ENCODE measurements at regions not wholly inside any gene's neighbourhood (a gene's known extent, or its start where the extent isn't known, plus 50 kb on each side); places are given as distances from the start of the nearest gene placed in this dataset.

DNA sequence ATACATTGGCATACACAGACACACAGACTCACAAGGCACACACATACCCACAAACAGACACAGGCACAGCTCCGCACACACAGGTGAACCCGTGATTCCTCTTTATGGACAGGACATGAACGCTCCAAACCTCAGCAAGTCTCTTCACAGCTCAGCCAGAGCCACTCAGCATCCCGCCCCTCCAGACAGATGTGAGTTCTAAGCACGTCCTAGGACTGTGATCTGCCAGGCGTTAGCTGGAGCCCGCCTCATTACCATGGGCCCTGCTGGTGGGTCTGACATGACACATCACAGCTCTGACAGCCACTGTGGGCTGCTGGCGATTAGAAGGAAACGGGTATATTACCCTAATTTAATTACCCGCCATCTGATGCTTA is 176.7 kb upstream of the PPP2R2D start:
- no peak for DNase-seq

DNA sequence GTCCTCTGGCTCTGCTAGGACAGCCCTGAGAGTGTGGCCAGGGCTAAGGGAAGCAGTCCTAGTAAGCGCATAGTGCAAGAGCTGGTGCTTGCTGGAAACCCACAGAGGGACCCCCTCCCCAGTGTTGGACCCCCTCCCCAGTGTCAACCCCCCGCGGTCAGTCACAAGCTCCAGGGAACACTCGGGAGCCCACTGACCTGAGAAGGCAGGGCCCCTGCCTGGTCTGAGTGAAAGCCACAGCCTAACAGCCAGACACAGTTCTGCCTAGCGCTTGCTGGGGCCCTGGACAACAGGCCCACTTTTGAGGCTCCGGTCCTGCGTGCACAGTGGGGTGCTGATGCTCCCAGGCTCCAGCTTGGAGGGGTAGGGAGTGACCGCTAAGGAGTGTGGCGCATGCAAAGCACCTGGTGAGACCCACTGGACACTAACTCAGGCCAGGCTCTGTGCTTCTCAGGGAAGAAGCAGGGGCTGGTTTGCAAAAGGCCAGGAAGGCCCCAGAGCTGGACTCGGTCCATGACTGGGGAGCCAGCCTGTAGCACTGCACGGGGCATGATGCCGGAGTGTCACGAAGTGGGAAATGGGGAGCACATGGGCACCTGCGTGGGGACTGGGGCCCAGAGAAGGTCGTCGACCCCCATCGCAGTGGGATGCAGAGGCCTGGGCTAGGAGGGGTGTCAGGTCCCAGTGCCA is 175.8 kb upstream of the PPP2R2D start:
- DNase-seq = no peak

DNA sequence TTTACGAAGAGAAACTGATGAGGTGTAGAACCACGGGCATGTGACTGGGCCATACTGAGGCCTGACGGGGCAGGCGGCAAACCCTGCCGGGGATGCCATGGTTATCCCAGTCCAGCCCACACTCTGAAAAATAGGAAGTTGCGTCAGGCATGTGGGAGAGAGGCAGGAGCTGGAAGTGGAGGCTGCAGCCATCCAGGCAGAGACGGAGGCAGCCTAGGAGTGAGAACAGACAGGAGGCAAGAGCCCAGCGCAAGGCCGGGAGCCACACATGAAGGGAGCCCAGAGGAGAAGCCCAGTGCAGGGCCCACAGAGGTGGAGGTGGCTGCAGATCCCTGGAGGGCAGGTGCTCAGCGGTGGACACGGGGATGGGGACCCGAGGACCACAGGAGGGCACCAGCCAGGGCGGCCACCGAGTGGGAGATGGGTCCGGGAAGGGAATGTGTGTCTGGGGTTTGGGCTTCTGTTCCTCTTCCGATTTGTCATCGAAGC is 175.2 kb upstream of the PPP2R2D start:
- DNase-seq = no peak

DNA sequence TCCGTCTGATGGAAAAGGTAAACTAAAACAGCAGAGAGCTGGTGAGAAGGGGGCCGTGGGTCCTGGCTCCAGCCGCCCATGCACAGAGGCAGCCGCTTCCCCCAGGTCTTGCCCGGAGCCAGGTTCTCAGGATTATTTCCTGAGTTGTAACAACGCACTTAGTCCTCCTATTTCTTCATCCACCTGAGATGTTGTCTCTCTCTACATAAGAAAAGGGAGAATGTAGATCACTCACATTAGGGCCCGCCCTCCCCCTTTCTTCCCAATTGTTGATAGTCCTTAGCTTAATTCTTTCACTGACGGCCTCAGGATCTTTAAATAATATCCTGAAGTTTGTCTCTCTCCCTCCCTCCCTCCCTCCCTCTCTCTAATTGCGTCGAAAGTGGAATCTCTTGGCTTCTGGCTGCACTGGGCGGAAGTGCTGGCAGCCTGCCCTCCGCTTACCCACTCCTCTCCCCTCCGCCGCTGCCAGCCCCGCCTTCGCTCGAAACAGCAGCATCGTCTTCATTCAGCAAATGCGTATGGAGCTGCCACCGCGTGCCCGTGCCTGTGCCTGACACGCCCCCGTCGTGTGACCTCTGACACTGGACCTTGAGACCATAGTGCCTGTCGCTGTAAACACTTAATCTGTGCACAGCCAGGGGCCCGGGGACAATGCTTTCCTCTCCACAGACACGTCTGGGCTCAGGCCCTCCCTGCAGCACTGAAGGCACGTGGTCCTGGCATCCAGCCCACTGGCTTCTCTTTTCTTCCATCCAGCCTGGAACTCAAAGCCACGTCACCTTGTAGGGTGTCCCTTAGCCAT is 174.5 kb upstream of the PPP2R2D start:
- DNase-seq = no peak

DNA sequence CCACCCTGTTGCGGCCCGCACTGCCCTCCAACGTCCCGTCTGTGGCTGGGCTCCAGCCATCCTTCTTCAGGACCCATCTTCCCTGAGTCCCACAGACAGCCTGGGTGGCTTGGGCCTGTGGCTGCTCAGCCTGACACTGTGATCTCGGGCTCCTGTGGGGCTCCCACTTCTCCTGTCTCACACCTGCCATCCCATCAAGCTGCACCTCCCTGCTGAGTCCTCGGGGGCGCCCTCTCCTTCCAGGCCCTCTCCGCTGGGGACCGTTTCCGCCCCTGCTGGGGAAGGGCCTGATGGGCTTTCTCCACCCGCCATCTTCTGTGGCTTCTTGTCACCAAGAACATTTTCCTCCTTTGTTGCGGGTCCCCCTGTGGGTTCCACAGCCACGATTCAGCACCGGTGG is 173.8 kb upstream of the PPP2R2D start:
- no peak for DNase-seq

DNA sequence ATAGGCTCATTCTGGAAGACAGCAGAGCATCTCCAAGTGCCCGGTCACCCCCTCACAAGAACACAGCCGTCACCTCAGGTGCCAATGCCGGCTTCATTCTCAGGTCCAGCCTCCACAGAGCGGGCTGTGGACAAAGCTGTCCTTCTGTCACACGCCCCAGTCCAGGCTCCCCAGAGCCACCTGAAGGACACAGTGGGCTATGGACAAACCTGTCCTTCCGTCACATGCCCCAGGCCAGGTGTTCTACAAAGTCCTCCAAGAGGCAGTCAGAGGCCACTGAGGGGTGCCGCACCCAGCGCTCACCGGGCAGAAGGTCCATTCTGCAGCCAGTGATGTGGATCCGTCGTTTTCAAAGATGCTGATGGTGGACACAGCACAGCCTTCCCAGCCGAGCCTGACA is 173.2 kb upstream of the PPP2R2D start:
- DNase-seq = no peak

DNA sequence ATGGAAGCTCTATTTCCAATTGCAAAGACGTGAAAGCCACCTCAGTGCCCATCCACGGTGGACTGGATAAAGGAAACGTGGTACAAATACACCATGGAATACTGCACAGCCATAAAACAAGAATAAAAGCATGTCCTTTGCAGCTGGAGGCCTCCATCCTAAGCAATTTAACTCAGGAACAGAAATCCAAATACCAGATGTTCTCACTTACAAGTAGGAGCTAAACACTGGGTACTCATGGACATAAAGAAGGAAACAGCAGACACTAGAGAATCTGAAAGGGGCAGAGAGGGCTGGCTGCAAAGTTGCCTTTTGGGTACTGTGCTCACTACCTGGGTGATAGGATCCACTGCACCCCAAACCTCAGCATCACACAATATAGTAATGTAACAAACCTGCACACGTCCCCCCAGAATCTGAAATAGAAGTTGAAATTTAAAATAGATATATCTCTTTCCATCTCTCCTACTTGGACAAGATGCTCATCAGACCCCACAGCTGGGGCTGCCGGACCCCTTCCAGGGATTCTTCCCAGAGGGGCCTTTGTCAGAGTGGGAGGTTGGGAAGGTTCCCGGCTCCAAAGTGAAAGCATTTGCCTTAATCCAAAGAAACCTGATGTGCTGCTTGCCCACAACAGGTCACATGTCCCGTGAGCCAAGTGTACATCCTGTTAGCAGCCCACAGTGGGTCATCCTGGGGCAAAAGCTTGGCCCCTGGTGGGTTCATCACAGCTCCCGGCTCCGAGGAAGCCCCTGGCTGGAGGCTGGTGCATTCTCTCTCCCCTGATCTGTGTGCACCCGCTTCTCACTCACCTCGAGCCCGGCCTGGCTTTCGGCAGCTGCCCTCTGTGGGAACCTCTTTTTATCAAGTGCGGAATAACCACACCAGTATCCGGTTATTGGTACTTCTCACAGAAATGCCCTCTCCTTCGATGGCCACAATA is 172.3 kb upstream of the PPP2R2D start:
- no peak for DNase-seq

DNA sequence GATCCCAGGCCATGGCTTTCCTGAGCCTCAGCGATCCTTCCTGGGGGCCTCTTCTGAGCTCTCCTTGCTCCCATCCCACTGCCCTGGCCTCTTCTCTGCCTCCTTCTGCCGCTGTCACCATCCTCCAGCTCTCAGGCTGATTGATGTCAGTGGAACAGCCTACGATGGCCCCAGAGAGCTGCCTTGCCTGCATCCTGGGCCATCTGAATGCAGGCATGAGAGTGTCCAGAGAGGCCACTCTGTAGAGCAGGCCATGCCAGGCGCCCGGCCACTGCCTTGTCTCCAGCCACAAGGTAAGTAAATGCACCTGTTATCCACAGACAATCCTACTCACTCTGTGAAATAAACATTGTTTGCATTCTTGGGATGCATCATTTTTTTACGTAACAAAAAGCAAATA is 171.4 kb upstream of the PPP2R2D start:
- no peak for DNase-seq

DNA sequence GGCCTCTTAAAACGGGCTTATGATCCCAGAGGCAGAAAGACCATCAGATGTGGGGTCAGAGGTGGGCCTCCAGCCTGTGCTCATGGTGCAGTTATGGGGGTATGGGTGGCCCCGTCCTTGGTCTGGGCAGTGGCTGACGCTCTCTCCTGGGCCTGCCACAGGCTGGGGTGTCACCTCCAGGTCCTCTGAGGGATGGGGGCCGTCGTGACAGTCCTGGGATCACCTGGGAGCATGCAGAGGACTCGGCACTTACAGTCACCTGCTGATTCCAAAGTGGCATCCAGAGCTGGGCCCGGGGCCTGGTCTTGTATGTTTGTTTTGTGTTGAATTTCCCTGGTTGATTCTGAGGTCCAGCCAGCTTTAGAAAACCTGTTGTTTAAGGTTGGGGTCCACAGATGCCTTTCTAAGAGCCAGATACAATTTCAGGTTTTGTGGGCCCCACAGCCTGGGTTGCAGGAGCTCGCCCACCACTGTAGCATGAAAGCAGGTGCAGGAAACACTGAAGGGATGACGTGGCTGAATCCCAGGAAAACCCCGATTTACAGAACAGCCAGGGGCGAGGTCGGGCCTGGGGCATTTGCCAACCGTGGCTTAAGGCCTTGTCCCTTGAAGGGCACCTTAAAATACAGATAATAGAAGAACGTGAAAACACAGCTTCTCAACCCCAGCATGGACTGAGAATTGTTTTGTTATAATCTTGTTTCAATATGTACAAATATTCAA is 170.7 kb upstream of the PPP2R2D start:
- DNase-seq = no peak

DNA sequence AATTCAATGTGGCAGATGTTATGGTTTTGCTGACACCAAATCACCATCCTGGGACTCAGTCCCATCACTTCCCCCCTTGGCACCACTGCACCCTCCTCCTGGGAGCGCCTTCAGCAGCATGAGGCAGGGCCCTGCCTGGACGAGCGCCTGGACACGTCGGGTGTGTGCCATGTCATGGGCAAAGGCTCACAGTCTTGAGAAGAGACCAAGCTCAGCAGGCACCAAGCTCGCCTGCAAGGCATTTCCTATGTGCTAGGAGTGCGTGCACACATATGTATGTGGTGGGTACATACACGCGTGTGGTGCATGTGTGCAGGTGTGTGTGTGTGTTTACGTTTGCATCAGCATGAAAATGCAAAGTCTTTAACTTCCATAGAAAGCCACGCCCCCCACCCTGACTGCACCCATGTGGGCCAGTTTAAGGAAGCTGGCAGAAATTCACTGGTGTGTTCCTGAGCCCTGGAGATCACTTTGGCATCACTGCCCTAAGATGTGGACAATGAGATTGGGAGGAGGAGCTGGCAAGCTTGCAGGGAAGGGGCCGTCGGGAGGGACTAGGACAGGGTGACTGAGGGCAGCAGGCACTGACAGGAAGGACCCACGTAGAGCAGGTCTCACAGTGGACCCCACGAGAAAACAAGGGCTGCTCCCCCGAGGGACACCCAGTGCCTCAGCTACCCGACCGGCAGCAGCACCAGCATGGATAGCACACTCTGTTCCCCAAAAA is 169.9 kb upstream of the PPP2R2D start:
- DNase-seq = no peak

DNA sequence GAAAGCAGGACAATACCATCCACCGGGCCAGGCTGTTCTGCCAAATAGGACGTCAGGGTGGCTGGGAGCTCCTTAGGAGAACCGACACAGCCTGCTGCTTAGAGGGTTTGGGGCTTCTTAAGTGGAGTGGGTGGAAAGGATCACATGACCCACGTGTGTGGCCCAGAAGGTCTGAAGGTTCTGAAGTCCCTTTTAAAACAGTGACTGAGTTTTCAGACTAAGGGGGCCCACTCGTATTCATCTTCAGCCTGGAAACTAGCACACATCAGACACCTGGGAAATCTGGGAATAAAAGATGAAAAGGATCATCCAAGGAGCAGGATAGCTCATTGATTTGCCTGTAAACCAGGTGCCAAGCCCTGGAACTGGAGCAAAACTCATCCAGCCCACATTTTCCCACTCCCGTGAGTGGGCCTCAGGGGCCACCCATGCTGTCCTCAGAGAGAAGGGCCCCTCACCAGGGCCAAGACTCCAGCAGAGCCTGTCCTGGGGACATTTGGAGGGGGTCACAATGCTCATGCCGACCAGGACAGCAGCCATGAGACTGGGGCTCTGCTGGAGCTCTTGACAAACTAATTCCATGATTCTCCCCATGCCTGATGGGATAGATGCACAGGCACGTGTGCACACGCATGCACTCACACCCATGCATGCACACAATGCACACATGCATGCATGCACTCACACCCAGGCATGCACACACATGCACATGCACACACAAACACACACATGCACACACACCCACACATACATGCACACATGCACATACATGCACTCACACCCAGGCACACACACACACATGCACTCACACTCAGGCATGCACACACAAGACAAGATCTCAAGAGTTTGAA is 168.8 kb upstream of the PPP2R2D start:
- DNase-seq = no peak

DNA sequence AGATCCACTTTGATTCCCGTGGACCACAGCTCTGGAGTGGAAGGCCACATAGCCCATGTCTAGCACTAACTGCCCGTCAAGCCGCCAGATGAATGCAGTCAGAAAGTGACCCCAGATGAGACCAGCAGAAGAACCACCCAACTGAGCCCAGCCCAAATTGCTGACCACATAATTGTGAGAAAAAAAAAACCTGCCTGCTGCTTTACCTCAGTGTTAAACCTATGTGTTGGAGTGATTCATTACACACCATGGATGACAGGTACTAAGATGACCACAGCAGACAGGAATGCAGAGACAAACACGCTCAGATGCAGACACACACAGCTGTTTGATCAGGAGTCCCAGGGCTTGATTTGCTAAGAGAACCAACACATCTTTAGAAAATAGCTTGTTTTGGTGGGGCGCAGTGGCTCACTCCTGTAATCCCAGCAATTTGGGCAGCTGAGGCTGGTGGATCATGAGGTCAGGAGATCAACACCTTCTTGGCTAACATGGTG is 168.1 kb upstream of the PPP2R2D start:
- DNase-seq = no peak

DNA sequence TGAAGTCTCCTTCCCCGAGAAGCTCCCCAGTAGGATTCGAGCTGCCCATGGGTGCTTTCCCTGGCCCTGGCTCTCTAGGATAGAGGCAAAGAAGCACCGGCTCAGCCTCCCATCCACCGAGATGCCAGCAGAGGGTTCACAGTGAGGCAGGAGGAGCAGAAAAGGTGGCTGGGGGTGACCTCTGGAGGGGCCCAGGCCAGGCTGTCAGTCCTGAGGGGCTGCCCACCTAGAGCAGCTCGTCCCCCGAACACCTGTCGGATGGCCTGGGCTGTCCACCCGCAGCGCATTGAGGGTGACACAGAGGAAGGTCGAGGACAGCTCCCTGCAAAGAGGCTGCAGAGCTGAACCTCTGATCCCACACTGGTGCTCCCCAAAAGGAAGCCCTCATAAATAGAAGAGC is 167.2 kb upstream of the PPP2R2D start:
- DNase-seq = no peak

DNA sequence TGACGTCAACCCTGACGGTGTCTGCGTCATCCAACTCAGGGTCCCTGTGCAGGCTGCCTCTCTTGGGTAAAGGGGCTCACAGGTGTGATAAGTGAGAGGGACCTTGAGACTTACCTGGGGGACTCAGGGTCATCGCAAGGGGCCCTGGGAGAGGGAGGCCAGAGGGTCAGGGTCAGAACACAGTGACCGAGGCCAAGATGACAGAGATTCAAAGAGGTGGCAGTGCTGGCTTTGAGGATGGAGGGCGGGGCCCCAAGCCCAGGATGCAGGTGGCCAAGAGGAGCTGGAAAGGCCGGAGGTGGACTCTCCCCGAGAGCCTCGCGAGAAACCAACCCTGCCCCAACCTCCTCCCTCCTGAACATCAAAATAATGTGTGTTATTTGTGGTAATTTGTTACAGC is 165.2 kb upstream of the PPP2R2D start:
- DNase-seq = no peak

DNA sequence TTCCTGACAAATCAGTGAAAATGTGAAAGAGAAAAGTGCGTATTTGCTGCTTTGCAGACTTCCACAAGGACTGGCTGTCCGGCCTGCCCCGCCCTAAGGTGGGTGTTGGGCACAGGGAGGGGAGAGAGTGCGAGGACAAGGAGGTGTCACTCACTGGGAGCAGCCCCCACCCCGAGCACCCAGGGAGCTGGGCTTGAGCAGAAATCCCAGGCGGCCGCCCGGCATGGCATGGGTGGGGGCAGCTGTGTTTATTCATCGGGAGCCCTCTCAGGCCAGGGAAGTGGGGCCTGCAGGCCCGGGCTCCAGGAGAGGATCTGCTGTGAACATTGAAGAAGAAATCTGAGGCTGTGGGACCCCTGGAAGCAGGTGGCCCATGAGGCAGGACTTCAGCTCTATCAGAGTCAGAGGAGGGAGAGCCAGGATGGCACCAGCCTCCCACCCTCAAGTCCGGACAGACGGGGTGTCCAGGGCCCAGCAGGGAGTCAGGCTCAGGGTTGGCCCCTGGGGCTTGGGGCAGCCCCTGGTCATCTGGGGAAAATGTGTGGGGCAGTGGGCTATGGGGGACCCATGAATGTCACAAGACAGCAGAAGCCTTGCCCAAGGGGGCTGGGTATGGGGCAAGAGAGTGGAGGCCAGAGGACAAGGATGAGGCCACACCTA is 164.4 kb upstream of the PPP2R2D start:
- no peak for DNase-seq

DNA sequence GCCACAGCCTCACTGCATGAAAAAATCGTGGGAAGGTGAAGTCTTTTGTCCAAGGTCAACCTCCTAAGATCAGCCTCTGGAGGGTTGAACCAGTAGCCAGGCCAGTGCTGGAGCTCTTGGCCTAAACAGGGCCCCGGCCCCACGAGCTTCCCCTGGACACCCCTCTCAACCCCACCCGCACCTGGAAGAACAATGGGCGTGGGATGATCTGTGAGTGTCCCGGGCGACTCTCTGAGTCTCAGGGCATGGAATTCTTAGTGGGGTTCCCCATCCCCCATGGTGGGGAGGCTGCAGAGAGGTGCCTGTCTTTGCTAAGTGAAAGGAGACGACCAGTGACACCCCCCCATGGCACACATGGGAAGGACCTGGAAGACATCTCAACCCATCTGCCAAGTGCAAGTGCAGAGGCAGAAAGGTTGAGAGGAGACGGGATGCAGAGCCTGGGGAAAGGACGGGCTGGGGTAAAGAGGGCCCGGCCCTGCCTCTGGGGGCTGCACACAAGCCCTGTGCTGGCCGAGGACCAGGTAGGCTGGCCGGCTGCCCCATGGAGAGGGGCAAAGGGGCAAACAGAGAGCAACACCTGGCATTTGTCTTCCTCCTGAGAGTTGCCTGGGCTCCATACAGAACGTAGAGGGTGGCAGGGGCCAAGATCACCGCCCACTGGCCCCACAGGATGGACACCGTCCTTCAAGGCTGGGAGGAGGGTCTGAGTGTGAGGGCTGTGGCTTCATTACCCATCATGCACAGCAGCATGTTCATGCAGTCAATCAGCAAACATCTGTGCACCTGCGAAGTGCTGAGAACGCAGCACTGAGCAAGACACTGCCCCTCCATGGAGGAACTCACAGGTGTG is 163.0 kb upstream of the PPP2R2D start:
- no peak for DNase-seq

DNA sequence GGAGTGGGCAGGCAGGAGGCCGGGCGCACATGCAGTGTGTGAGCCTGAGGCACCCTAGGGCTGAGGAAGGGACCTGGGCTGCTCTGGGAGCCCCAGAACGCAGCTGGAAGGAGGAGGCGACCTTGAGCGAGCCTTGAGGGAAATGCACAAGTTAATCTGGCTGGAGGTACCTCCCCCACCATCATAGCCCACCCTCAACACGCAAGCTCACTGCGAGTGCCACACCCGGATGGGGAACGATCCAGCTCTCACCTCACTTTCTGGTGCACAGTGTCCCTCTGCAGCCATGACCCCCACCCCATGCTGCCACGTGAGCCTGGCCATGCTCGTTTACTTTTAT is 162.4 kb upstream of the PPP2R2D start:
- no peak for DNase-seq

DNA sequence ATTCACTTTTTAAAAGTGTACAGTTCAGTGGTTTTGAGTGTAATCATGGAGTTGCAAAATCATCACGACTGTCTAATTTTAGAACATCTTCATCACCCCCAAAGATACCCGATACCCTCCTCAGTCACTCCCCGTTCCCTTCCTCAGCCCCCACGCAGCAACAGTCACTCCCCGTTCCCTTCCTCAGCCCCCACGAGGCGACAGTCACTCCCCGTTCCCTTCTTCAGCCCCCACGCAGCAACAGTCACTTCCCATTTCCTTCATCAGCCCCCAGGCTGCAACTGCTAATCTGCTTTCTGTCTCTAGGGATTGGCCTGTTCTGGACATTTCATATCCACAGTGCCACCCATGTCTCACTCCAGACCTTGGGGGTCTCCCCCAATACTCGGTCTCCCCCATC is 161.6 kb upstream of the PPP2R2D start:
- no peak for DNase-seq

DNA sequence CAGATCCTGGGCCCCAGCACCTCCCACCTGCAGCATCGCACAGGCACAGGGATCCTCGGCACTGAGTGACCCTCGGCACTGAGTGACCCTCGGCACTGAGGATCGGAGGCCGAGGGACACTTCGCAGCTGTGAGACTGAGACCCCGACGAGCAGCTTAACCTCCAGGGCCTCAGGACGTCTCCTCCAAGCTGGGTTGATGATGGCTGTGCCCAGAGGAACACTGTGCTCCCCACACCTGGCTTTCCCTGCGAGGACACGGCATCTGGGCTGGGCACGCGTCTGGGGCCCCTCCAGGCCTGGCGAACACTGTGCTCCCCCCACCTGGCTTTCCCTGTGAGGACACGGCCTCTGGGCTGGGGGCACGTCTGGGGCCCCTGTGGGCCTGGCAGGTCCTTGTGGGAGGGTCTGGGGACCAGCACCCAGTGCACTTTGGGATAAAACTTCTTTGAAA is 158.3 kb upstream of the PPP2R2D start:
- no peak for DNase-seq

Data from EL (cell line).